ENCODE measurements at regions not wholly inside any gene's neighbourhood (a gene's known extent, or its start where the extent isn't known, plus 50 kb on each side); places are given as distances from the start of the nearest gene placed in this dataset.

DNA sequence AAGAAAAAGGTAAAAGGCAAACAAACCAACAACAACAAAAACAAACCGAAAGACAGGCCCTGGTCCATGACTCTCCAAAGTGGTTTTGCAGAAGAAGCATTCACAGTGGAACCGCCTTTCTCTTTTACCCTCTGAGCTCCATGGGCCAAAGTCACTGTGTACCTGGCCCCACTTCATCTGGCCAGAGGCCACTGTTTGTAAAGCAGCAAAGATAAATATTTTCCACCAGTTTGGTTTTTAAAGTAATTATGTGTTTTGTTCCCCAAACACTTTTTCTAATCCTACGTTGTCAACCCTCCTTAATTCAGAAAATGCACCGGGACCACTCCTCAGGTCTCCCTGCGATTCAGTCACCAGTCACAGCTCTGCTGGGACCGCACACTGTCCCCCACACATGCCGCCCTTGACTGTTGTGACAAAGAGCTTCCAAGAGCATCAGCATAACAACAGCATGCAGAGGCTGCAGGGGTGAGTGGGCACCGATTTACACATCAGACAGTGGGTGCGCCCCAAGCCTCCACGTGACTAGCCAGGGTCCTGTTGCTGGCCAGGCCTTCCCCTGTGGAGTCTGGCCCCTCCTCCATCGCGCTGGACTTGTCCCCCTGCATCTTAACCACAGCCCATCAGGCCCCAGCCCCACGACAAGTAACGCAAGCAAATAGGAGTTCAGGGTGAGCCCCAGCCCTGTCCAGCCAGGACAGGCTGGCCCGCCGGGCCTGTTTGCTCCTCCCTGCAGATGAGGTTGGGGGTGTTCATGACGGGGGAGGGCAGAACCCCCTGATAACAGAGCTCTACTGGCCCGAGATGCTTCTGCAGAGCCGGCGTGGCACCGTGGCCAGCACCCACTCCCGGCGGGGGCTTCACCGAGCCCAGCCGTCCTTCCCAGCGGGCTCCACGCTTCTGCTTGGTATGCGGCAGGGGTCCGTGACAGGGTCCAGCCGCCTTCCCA, 65.2 kb upstream of the DIO3 start:
- no peak for DNase-seq

DNA sequence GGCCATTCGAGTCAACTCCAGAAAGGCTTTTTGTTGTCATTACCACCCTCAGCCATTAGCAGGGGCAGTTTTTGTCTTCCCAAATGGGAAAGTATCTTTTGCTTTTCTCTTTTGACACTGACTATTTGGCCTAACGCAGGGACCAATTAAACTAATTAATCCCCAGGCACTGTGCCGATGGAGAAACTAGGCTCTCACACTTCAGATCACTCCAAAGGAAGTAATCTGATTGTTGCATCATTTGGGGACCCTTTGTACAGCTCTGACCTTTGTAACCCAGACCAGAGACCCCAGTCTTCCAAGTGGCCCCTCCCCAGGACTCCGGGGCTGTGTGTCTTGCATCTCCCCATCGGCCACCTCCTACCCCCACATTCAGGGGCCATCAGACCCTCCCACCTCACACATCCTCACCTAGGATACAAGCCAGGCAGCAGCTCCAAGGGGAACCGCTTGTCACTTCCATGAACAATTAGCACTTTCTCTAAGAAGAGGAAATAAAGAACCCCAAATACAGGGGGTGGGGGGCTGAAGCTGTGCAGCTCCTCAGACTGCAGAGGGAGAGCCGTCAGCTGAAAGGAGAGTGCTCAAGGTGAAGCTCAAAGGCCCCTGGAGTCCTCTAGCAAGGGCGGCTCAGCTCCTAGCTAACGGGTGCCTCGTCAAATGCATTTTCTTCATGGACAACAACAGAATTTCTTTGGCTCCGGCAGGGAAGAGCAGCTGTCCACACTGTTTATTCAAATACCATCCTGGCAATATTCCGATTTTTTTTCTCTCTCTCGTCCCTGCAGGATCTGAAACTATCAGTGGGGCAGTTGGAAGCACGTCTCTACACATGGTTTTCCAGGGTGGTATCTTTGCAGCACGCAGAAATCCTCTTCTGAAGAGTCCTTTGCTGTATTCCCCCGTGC, 64.3 kb upstream of the DIO3 start:
- no peak for DNase-seq

DNA sequence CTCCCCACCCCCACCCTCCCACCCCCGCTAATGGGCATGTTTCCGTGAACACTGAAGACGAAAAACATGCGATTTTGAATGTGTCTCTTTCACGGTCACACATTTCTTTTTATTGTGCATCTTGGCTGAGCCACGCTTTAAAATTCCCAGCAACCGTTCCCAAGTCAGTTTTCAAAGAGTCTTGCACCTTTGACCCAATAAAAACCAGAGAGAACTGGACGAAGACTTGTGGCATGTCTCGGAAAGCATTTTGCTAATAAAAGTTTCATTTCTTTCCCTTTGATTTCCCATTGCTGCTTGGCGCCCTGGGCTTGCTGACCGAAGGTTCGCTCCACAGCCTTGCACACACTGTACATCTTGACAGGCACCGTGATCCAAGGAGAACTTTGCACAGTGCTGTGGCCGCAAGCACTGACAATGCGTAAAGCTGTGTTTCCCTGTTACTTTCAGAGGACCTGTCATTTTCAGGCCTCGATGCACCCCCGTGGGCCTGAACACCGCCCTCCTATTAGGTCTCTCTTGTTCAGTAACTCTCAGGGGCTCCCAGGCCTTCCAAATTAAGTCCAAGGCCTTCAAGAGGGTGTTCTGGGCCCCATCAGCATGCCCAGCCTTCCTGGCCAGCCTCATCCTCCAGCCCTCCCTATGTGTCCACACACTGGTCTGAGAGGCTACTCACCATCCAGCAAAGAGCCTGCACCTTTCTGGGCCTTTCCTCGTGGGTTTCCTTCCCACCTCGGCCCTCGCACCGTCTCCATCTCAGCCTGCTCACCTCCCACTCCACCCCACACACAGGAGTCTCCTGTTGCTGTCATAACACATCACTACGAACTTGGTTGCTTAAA, 63.4 kb upstream of the DIO3 start:
- DNase-seq = no peak

DNA sequence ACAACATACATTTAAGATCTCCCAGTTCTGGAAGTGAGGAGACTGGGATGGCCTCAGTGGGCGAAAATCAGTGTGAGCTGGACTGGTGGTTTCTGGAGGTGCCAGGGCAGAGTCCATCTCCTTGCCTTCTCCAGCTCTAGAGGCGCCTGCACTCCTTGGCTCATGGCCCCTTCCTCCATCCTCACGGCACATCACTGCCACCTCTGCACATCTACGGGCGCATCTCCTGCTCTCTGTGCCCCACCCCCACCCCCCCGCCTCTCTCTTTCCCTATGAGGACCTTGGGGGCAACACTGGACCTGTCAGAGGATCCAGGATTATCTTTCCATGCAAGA, 62.8 kb upstream of the DIO3 start:
- DNase-seq = no peak

DNA sequence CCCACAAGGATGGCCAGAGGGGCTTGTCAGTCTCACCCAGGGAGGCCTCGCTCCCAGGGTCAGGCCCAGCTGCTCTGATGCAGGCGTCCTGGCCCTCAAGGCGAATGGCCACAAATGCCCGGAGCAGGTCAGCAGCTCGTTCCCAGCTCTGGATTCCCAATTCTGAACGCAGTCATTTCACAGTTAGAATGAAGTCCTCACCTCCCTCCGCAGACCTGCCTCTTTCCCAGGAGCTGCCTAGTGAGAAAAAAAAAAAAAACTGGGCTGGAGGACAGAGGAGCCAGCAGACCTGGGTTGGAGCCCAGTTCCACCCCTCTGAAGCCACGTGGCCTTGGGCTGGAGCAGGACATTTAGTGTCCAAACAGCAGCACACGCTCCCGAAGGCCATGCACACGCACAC, 62.2 kb upstream of the DIO3 start:
- no peak for DNase-seq

DNA sequence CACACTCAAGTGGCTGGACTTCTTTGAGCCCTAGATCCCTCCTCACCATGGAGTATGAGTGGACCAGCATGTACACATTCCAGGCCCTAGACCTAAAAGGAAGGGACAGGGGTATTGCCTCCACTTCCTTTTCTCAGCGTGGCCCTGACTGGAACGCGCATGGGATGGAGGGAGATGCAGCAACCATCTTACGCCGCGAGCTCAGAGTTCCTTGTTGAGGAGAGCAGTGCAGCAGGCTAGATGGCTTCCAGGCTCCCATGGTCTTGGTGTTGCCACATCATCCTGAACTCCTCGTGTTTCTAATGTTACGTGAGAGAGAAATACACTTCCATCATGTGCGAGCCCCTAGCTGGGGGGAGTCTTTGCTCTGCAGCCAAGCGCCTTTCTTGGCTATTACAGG, 61.8 kb upstream of the DIO3 start:
- DNase-seq = no peak

DNA sequence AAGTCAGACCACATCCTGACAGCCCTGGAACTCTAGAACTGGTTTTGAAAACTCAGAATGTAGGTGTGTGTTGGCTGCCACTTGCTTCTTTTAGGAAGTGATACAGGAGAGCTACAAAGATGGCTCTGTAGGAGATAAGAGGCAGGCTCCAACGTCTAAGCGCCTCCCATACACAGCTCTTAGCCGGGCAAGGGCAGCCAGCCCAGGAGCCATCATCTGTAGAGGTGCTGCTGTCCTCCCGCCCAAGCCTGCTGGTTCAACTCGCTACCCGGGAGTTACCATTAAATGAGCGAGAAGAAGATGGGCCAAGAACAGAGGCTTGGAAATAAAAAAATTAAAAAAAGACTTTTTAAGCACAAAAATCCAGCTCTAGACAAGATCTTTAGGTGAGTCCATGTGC, 61.2 kb upstream of the DIO3 start:
- DNase-seq = no peak

DNA sequence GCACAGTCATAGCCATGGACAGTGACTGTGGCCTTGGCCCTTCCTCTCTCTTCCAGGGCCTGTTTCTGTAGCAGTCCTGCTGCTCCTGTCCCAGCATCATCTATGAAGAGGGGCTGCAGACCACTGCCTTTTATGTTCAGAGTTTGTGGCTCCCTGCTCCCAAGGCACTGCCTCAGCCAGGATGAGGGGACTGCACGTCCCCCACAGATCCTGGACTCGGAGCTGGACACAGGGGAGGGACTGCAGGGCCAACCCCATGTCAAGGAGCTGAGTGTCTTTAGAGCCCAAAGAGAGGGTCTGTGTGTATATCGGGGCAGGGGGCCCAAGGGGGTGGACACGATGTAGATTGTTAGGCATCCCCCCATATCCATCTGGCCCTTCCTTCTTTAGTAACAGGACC, 60.6 kb upstream of the DIO3 start:
- no peak for DNase-seq

DNA sequence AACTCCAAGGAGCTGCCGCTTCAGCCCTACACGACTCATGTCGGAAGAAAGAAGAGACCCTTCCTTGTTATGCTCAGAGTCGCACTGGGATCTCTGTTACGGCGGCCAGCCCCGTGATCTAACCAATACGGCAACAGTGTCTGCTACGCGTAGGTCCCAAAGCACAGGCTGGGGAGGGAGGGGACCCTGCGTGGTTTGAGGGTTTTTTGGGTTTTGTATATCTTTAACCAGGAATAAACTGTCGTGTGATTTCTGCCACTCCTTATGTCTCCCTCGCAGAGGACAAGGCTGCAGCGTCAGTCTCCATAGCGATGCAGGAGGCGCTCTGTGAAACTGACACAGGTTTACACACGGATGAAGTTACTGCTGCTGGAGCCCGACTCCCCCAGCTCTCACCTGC, 60.0 kb upstream of the DIO3 start:
- DNase-seq = no peak

DNA sequence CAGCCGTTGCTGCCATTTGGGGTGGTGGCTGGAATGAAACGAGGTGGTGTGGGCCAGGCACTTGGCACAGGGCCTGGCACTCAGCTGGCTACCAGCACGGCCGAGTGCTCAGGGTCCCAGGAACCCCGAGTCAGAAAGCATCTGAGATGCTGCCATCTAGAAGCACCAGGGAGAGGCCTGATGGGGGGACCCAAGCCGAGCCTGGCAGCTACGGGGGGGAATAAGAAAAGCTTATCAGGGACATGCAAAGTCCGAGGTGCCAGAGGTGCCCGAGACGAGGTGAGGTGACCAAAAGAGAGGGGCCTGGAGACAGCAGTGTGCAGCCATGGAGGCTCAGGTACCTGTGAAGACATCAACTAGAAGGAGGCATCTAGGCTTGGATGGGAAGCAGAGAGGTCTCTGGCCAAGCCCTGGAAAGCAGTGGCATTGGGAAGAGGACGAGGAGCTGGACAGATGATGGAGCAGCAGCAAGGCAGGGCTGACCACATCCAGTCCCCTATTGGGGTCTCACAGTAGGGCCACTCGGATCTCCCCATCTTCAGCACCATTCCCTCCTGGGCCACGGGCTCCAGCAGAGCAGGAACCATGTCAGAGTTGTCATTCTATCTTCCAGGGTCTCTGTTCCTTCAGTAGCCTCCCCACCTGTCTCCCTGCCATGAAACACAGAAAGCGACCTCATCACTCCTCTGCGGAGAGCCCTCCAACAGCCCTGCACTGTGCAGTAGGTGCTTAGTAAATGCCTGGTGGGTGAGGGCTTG, 59.3 kb upstream of the DIO3 start:
- DNase-seq = no peak

DNA sequence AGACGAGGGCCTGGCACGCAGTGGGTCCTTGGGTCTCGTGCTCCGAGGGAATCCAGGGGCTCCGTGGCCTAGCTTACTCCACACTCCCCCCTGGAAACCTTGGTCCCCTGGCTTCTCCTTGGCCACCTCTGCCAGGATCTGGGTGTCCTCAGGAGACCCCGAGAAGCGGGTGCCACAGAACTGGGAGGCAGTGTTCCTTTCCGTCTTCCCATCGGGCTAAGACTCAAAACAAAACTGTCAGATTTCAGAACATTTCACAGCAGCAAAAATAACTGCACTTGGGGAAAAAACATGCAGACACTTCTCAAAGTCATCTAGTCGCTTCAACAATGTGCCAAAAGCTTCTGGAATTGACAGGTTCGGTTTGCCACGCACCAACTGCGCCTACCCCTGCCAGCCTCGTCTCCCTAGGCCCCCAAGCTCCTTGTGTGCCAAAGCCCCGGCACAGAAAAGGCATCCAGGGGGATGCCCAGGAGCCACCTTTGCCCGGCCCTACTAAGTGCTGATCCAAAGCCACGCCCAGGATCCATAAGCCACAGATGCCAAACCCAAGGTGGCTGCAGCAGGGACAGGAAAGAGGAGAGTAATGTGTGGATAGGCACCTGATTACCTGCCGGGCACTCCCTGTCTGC, 58.4 kb upstream of the DIO3 start:
- DNase-seq = no peak

DNA sequence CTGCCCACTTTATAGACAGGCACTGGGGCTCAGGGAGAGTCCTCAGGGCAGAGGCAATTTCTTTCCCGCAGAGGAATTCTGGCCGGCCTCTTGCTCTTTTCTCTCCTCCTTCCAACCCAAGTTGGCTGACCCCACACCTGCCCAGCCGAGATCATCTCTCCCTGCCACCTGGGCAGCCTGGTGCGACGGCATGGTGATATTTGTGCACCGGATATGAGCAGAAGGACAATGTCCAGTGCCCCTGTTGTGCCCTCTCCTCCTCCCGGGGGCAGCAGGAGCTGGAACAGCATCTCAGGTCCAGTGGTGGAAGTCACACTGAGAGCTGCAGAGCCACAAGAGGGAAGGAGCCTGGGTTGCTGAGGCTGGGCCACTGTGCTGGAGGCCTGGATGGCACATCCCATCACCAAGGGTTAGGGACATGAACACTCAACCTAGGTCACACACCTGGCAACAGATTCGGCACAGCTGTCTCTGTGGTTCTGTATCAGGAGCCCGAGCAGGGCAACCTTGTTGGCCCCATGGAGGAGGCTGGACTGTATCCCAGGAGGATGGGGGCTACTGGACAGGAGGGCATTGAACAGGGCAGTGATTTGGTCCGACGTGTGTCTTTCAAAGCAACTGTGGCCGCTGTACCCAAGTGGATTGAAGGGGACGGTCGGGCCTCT, 57.7 kb upstream of the DIO3 start:
- no peak for DNase-seq

DNA sequence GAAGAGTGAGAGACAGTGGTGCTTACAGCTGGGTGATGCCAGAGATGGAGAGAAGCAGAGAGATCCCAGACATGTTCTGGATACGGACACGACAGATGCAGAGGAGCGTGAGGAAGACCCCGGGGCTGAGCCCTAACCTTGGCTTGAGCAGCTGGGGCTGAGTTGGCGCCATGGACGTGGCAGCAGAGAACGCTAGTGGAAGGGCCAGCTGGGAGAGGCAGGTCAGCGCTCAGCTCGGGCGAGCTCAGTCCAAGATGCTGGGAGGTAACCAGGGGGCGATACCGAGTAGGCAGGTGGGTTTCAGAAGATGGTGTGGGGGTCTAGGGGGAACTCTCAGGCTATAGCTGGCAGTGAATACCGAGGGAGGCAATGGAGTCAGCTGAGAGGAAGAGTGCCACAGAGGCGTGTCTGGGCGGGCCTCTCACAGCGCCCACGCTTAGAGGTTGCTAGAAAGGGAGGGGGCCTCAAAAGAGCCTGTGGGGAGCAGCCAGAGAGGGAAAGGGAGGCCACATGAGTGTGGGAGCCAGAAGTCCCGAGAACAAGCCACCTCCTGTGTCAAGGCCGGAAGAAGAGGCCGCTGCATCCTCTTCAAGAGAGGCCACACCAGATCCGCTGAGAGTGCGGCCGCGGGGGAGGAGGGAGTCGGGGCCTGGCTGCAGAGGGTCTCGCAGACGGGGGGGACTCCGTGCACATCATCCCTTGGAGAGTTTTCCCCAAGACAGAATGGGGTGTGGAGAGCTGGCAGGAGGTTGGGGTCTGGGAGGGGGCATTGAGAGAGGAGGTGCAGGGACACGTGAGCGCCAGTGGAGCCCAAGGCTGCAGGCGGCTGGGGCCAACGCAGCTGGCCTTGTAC, 57.0 kb upstream of the DIO3 start:
- no peak for DNase-seq

DNA sequence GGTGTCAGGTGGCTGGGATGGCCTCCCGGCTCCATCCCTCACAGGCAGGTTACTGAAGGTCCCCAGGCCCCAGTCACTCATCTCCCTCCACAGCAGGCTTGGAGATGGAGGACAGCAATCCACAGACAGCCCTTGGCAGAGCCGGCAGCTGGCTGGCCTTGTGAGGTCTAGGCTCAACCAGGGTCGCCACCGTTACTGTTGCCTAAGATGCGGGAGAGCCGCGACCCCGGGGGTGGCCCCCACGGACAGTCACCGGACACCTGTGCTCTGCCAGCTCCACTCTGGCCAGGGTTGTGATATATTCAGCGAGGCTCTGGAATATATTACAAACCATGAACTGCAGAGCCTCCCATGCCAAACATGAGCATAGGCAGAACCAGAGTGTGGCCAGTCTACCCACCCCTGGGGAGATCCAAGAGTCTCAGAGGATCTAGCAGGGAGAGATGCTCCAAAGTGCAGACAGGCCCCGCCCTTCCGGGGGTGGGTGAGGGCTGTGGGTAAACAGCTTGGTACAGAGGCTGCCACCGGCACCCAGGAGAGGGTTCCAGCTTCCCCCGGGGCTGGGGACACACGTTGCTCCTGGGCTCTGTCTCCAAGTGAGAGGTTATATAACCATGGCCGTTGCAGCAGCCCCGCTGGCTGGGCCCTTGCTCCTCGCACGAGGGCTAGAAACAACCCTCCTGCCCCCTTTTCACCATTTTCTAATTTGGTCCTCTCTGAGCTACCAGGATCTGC, 55.9 kb upstream of the DIO3 start:
- no peak for DNase-seq

DNA sequence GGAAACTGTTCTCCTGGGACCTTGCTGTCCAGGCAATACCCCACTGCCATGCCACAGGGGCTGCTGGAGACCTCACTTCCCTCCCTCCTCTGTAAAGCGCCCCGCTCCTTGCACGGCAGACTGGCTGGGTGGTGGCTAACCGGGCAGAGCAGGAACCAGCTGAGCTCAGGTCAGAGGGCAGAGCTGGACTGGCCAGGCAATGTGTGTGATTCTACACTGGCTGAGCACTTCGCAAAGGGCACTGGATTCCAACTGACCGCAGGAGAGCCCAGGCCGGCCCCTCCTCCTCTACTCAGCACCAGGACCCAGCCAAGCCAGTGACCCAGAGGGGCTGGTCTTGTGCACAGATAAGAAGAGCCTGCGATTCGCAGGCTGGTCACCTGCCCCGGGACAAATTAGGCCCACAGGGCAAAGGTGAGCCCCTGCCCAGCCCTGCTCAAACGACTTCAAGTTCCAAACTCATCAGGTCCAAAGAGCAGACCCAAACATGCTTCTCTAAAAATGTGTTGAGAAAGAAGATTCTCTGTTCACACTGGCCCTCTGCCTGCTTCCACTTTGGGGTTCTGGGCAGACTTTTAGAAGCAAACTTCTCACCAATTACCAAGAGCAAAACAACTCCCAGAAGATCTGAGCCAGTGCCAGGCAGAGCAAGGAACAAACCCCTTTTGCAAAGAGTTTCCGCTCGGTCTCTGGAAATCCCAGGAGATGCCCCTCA, 54.9 kb upstream of the DIO3 start:
- DNase-seq = no peak

DNA sequence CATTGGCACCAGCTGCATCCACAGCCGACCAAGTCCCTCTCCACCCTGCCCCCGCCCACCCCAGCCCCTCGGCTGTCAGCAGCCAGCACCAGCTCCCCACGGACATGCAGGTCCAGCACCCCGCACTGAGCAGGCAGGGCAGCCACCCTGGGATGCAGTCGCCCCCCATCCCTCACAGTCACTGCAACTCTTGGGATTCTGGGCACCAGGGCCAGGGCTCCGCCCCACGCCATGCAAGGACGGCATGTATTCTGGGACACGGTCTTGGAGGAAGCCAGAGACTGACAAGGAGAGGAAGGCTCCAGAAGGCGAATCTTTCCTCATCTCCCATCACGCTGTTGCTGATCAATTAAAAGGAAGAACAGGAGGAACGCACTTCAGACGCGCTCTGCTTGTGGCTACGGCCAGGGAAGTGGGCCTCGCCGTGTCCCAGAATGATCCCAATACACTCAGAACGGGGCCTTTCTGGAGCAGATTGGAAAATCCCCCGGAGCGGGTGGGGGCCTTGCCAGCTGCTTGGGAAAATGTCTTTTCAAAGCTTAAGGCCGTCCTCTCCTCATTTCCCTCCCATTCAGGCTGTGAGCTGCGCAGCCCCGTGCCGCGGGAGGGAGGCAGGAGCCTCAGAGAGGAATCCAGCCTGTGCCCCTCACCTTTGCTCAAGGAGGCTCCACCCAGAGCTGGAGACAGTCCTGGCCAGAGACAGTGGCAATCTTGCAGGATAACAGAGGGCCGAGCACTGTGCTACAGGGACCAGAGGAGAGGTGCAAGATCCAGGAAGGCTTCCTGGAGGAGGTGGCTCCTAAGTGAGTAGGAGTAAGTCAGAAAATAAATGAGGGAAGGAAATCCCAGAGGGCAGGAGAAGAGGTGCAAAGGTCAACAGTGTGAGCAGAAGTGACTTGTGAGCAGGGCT, 54.1 kb upstream of the DIO3 start:
- DNase-seq = no peak

DNA sequence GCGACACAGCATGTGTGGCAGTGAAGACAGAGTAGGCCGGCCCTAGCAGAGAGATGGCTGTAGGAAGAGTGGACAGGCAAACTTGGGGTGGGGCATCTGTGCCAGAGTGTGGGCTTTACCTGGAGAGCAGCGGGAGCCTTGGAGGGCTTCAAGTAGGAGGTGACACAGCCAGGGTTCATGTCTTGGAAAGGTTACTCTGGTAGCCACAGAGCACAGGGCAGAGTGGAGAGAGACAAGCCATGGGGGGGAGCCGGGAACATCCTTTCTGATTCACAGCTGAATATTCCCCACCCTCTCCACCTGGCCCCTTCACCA, 53.5 kb upstream of the DIO3 start:
- DNase-seq = no peak
